T-cell (primary cell): ENCODE measurements at regions not wholly inside any gene's neighbourhood (a gene's known extent, or its start where the extent isn't known, plus 50 kb on each side); places are given as distances from the start of the nearest gene placed in this dataset.

Source experiments
- ATAC-seq, 4 experiments: fragments of 200-7000 bp in 3 of 4; fragments of 150-1000 bp in 1 of 4; cut with Tn5 transposase; replicated peaks in 1 of 4; 1 replicate in 3 of 4; 2 replicates in 1 of 4; pipeline ENCODE4 v1.10.0; 2021; ENCODE audit warnings: moderate library complexity in 3 of 4, mild to moderate bottlenecking in 2 of 4, moderate number of reproducible peaks in 1 of 4
- CTCF ChIA-PET, 2 donors: fragments of 300-600 bp; sonication (Branson Sonifier 250); formaldehyde crosslinking; loops; one replicate each; lab custom pipeline; 2022; ENCODE audit warnings: antibody characterized with exemption in 2 of 2; lab: Charles Lee
- POLR2A ChIA-PET, 2 donors: fragments of 300-600 bp; sonication (Branson Sonifier 250); formaldehyde crosslinking; loops; one replicate each; lab custom pipeline; 2022; ENCODE audit warnings: antibody characterized with exemption in 2 of 2; lab: Charles Lee
- DNase-seq, 35 experiments: peaks; one replicate each; pipeline versions ENCODE4 v3.0.0 to v3.0.0-alpha.2; 2013 to 2023
- H3K27ac ChIP-seq: one replicate; pipeline ENCODE4 v1.5.1; 2013; ENCODE audit warnings: low read length
- H3K27me3 ChIP-seq, 2 experiments: replicated peaks in 1 of 2; 1 replicate in 1 of 2; 2 replicates in 1 of 2; pipeline versions ENCODE4 v1.6.1 to v1.7.0; 2013; ENCODE audit warnings: low read length in 1 of 2, mixed read lengths in 1 of 2; ENCODE audit not compliant: control insufficient read depth in 2 of 2, insufficient read depth in 2 of 2; ENCODE audit errors: extremely low read depth in 1 of 2
- H3K36me3 ChIP-seq, 2 donors: 1 replicate in 1 of 2; 2 replicates in 1 of 2; pipeline versions ENCODE4 v1.6.1 to v1.7.0; 2013; ENCODE audit warnings: low read length in 1 of 2; ENCODE audit not compliant: control insufficient read depth in 2 of 2, insufficient read depth in 1 of 2; ENCODE audit errors: extremely low read depth in 1 of 2
- H3K4me1 ChIP-seq, 2 experiments: 1 replicate in 1 of 2; 2 replicates in 1 of 2; pipeline versions ENCODE4 v1.6.1 to v1.7.0; 2013; ENCODE audit warnings: low read length in 2 of 2, mixed read lengths in 1 of 2; ENCODE audit not compliant: insufficient read depth in 2 of 2, control insufficient read depth in 1 of 2; ENCODE audit errors: extremely low read depth in 1 of 2
- H3K4me3 ChIP-seq, 2 donors: 1 replicate in 1 of 2; 2 replicates in 1 of 2; pipeline versions ENCODE4 v1.5.1 to v1.7.0; 2013; ENCODE audit warnings: mild to moderate bottlenecking in 2 of 2, low read length in 1 of 2, moderate library complexity in 1 of 2; ENCODE audit not compliant: control insufficient read depth in 1 of 2; ENCODE audit errors: extremely low read depth in 1 of 2
- H3K9me3 ChIP-seq: 2 replicates; pipeline ENCODE4 v1.7.0; 2013
- H3K27ac Mint-ChIP-seq, 2 donors: one replicate each; pipeline ENCODE4 v1.8.0; 2020 to 2021; ENCODE audit warnings: mild to moderate bottlenecking in 2 of 2, mixed read lengths in 2 of 2
- H3K27me3 Mint-ChIP-seq, 2 donors: one replicate each; pipeline ENCODE4 v1.8.0; 2021 to 2022; ENCODE audit warnings: mixed read lengths in 2 of 2
- H3K36me3 Mint-ChIP-seq: one replicate; pipeline ENCODE4 v1.8.0; 2021; ENCODE audit warnings: mixed read lengths
- H3K4me1 Mint-ChIP-seq, 3 donors: one replicate each; pipeline ENCODE4 v1.8.0; 2020 to 2022; ENCODE audit warnings: mixed read lengths in 3 of 3, mild to moderate bottlenecking in 1 of 3
- H3K4me3 Mint-ChIP-seq, 3 donors: one replicate each; pipeline ENCODE4 v1.8.0; 2020 to 2022; ENCODE audit warnings: mild to moderate bottlenecking in 3 of 3, mixed read lengths in 3 of 3, moderate library complexity in 3 of 3
- H3K9me3 Mint-ChIP-seq, 3 donors: one replicate each; pipeline ENCODE4 v1.8.0; 2020 to 2022; ENCODE audit warnings: mixed read lengths in 3 of 3
- WGBS: methylation state at CpG from one replicate; pipeline ENCODE4 v1.1.5; 2013; ENCODE audit warnings: missing lambda C conversion rate; ENCODE audit not compliant: insufficient coverage; 5-methylcytosine and 5-hydroxymethylcytosine counted together

DNA sequence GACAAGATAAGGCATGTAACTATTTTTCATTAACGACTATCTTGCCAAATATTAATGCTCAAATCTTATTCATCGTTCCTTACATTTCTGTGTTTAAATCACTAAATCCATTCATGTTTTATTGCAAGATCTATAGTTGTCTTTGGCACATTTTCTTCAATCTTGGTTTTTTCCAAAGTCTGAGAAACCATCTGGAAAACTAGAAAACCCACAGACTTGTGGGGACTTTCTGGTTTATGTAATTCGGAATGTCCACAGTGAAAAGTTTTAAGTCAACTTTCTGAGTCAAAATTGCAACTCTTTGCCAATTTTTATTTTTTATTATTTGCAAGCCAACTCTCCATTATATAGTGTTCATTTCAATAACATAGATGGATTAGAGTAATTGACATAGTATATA is 520.8 kb upstream of the ADAMTS5 start:
- Histone ChIP-seq H3K36me3 (no peaks in the 10 kb centered on the region), H3K4me1 (no peaks in the 10 kb centered on the region), H3K4me3 (no peak overlapping the region), H3K27ac (no peak overlapping the region), H3K9me3 (no peaks in the 10 kb centered on the region), H3K27me3 (no peaks in the 10 kb centered on the region)
- Mint-ChIP-seq H3K27ac (no peak overlapping the region), H3K4me1 (no peaks in the 10 kb centered on the region), H3K4me3 (no peak overlapping the region), H3K36me3 (no peaks in the 10 kb centered on the region), H3K27me3 (no peaks in the 10 kb centered on the region), H3K9me3 (peaks cover 0 to 7% (median 5%) of the 10 kb centered on the region in 3 donors)
- ChIA-PET CTCF (no interaction called here), POLR2A (no interaction called here)
- ATAC-seq (no peak), DNase-seq (no peak)
- WGBS: no CpG with 5 or more reads among the region's 3 CpGs

- Histone ChIP-seq H3K4me1 (no peaks in the 10 kb centered on the region), H3K27me3 (no peaks in the 10 kb centered on the region), H3K27ac (no peak overlapping the region), H3K9me3 (no peaks in the 10 kb centered on the region), H3K36me3 (no peaks in the 10 kb centered on the region), H3K4me3 (no peak overlapping the region)
- Mint-ChIP-seq H3K4me3 (no peak overlapping the region), H3K27me3 (no peaks in the 10 kb centered on the region), H3K36me3 (no peaks in the 10 kb centered on the region), H3K9me3 (peaks cover 2 to 7% (median 4%) of the 10 kb centered on the region in 3 donors), H3K4me1 (no peaks in the 10 kb centered on the region), H3K27ac (no peak overlapping the region)
- no peak for ATAC-seq
- ChIA-PET POLR2A (no interaction called here), CTCF (no interaction called here)
- no peak for DNase-seq
- no CpG with 5 or more reads among the region's 2 CpGs for WGBS
These were observed 514.0 kb upstream of the ADAMTS5 start for GRCh38 chr21:27480841-27481261.

DNA sequence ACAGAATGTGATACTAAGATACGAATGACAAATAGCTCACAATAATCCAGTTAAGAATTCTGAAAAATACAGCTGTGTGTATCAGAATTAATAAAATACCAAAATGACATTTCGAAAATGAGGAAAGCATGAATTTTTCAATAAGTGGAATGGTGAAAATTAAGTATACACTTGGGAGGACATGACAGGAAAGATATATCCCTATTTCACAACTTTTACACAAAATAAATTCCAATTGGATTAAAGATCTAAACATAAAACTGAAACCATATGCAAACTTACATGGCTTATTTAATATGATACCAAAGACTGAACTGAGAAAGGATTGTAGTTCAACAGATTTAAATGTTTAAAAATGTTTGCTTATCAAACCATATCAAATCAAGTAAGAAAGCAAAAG is 510.4 kb upstream of the ADAMTS5 start:
- no peak overlapping the region for H3K27ac Mint-ChIP-seq

DNA sequence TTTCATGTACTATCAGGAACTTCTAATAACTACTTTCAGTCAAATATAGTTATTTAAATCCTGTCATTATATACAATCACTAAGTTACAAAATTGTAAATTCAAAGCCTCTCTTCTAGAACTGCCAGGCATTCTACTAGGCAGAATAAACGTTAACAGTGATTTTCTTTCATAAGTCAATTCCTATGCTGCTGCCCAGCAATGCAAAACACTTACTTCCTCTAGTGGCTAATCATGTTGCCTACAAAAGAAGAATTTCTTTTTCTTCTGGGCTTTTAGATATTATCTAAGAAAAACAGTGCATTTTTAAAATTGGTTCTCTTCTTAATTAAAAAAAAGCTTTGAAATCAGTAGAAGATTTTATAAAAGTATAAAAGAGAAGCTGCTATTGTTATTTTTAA is 509.8 kb upstream of the ADAMTS5 start:
- no peak overlapping the region for H3K4me3 Mint-ChIP-seq
- WGBS: 25% methylated on average over 1 of the region's 1 CpG
- no peaks in the 10 kb centered on the region for H3K9me3 Mint-ChIP-seq
- Histone ChIP-seq H3K9me3 (no peaks in the 10 kb centered on the region), H3K4me3 (no peak overlapping the region), H3K27ac (no peak overlapping the region), H3K27me3 (no peaks in the 10 kb centered on the region), H3K4me1 (no peaks in the 10 kb centered on the region), H3K36me3 (no peaks in the 10 kb centered on the region)
- H3K36me3 Mint-ChIP-seq: no peaks in the 10 kb centered on the region
- CTCF ChIA-PET: interaction anchor here in 1 of 2 donors (0.7 kb wide), 1 partner anchor 53 kb away, joined by 3 read pairs; no protein-coding TSS in a partner anchor
- no peak for DNase-seq
- H3K27me3 Mint-ChIP-seq: no peaks in the 10 kb centered on the region
- no peak overlapping the region for H3K27ac Mint-ChIP-seq
- POLR2A ChIA-PET: no interaction called here
- H3K4me1 Mint-ChIP-seq: no peaks in the 10 kb centered on the region
- ATAC-seq: no peak

More for the DNA sequence above, 510.4 kb upstream of the ADAMTS5 start:
- DNase-seq (no peak), ATAC-seq (no peak)
- H3K27ac ChIP-seq: no peak overlapping the region
- Mint-ChIP-seq H3K27me3 (no peaks in the 10 kb centered on the region), H3K9me3 (peaks cover 0 to 4% (median 3%) of the 10 kb centered on the region in 3 donors), H3K4me3 (no peak overlapping the region), H3K36me3 (no peaks in the 10 kb centered on the region), H3K4me1 (no peaks in the 10 kb centered on the region)
- no peaks in the 10 kb centered on the region for H3K27me3 ChIP-seq
- no CpG with 5 or more reads among the region's 2 CpGs for WGBS
- no peaks in the 10 kb centered on the region for H3K4me1 ChIP-seq
- no peak overlapping the region for H3K4me3 ChIP-seq
- ChIA-PET POLR2A (no interaction called here), CTCF (interaction anchor here in 1 of 2 donors (0.7 kb wide), 1 partner anchor 53 kb away, joined by 3 read pairs; no protein-coding TSS in a partner anchor)
- no peaks in the 10 kb centered on the region for H3K36me3 ChIP-seq
- H3K9me3 ChIP-seq: no peaks in the 10 kb centered on the region

DNA sequence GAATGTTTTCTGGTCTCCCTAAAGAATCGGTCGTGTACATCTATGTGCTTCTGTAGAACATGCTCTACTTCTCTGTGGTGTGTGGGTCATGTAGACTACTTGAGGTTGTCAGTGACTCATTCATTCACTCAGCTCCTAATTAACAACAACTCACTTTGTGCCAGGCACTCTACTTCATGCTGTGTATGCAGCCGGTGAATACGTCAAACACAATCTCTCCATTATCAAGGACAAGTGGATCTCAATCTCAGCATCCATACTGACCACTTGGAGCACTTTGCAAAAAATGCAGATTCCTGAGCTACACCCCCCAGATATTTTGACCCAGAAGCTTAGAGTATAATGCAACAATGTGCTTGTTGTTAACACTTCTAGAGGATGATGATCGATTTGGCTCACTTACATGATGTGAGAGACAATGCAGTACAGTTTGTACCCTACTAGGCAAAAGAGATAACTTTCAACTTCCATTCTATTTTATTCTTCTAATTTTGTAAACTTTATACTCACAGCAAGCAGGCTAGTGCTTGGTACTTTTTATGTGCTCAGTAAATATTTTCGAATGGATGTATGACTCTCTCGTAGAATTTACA is 508.6 kb upstream of the ADAMTS5 start:
- H3K27ac Mint-ChIP-seq: no peak overlapping the region
- ATAC-seq (no peak), DNase-seq (no peak)
- H3K36me3 Mint-ChIP-seq: no peaks in the 10 kb centered on the region
- no peaks in the 10 kb centered on the region for H3K27me3 Mint-ChIP-seq
- Histone ChIP-seq H3K4me3 (no peak overlapping the region), H3K9me3 (no peaks in the 10 kb centered on the region), H3K4me1 (no peaks in the 10 kb centered on the region), H3K27ac (no peak overlapping the region), H3K36me3 (no peaks in the 10 kb centered on the region), H3K27me3 (no peaks in the 10 kb centered on the region)
- peaks cover 0 to 2% (median 0%) of the 10 kb centered on the region in 3 donors for H3K9me3 Mint-ChIP-seq
- ChIA-PET CTCF (no interaction called here), POLR2A (no interaction called here)
- 94% methylated on average over 2 of the region's 7 CpGs for WGBS
- H3K4me3 Mint-ChIP-seq: no peak overlapping the region
- no peaks in the 10 kb centered on the region for H3K4me1 Mint-ChIP-seq

- POLR2A ChIA-PET: no interaction called here
- WGBS: 100% methylated on average over 1 of the region's 2 CpGs
- H3K27ac Mint-ChIP-seq: no peak overlapping the region
These were observed 500.5 kb upstream of the ADAMTS5 start for GRCh38 chr21:27467366-27467765.

More at GRCh38 chr21:27467366-27467765, 500.5 kb upstream of the ADAMTS5 start:
- Mint-ChIP-seq H3K4me1 (no peaks in the 10 kb centered on the region), H3K9me3 (peaks cover 7 to 8% (median 8%) of the 10 kb centered on the region in 3 donors), H3K27me3 (no peaks in the 10 kb centered on the region), H3K4me3 (no peak overlapping the region), H3K36me3 (no peaks in the 10 kb centered on the region)
- Histone ChIP-seq H3K4me3 (no peak overlapping the region), H3K27me3 (no peaks in the 10 kb centered on the region), H3K9me3 (no peaks in the 10 kb centered on the region), H3K36me3 (no peaks in the 10 kb centered on the region), H3K27ac (no peak overlapping the region), H3K4me1 (no peaks in the 10 kb centered on the region)
- CTCF ChIA-PET: interaction anchor here in 1 of 2 donors (0.6 kb wide), 1 partner anchor 177 kb away, joined by 3 read pairs; no protein-coding TSS in a partner anchor
- no peak for DNase-seq
- ATAC-seq: no peak
